WERI-Rb-1 (cell line): ENCODE measurements at regions not wholly inside any gene's neighbourhood (a gene's known extent, or its start where the extent isn't known, plus 50 kb on each side); places are given as distances from the start of the nearest gene placed in this dataset.

Source experiments
- DNase-seq: peaks from one replicate; pipeline ENCODE4 v3.0.0-alpha.2; 2020
- H3K27ac ChIP-seq: fragments of 250-450 bp; sonication (Bioruptor Pico); 2 replicates; pipeline ENCODE4 v1.5.1; 2020; ENCODE audit warnings: mild to moderate bottlenecking, moderate library complexity
- H3K27me3 ChIP-seq: fragments of 250-450 bp; sonication (Bioruptor Pico); 2 replicates; pipeline ENCODE4 v1.5.1; 2021; ENCODE audit warnings: mild to moderate bottlenecking, low read depth, moderate library complexity; ENCODE audit not compliant: insufficient read depth, severe bottlenecking
- H3K36me3 ChIP-seq: fragments of 250-450 bp; sonication (Bioruptor Pico); 2 replicates; pipeline ENCODE4 v1.5.1; 2020; ENCODE audit warnings: mild to moderate bottlenecking, moderate library complexity
- H3K4me3 ChIP-seq: 2 replicates; pipeline ENCODE4 v1.5.1; 2011; ENCODE audit warnings: low read depth, mild to moderate bottlenecking, control low read depth, low read length
- H3K9me3 ChIP-seq: fragments of 250-450 bp; sonication (Bioruptor Pico); 2 replicates; pipeline ENCODE4 v1.5.1; 2021; ENCODE audit warnings: mild to moderate bottlenecking, moderate library complexity; ENCODE audit not compliant: severe bottlenecking
- TF ChIP-seq, protein P1 (sequence below): IDR thresholded peaks from 2 replicates; pipeline ENCODE4 v1.5.1; 2011; ENCODE audit warnings: low read depth, mild to moderate bottlenecking, control low read depth, inconsistent platforms, low read length

DNA sequence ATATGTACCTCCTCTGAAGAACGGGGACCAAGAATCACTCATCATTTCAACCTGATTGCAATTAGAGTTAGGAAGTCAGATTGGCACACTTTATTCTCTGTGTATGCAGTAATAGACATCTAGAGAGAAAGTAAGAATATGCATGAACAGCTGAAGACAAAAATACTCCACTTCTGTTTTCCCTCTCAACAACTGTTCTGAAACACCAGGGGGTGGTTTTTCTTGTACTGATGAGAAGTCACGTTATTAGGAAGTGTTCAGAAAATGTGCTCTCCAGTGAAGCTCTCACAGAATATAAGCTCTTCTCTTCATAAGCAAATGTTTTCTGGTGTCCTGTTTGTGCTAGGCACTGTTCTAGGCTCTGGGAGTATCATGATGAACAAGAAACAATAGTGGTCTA is 531.7 kb upstream of the C9orf72 start:
- no peak for DNase-seq
- Histone ChIP-seq H3K4me3 (no peak overlapping the region), H3K27me3 (no peaks in the 10 kb centered on the region), H3K9me3 (no peaks in the 10 kb centered on the region), H3K27ac (no peak overlapping the region), H3K36me3 (no peaks in the 10 kb centered on the region)
- TF ChIP-seq, protein P1, sequence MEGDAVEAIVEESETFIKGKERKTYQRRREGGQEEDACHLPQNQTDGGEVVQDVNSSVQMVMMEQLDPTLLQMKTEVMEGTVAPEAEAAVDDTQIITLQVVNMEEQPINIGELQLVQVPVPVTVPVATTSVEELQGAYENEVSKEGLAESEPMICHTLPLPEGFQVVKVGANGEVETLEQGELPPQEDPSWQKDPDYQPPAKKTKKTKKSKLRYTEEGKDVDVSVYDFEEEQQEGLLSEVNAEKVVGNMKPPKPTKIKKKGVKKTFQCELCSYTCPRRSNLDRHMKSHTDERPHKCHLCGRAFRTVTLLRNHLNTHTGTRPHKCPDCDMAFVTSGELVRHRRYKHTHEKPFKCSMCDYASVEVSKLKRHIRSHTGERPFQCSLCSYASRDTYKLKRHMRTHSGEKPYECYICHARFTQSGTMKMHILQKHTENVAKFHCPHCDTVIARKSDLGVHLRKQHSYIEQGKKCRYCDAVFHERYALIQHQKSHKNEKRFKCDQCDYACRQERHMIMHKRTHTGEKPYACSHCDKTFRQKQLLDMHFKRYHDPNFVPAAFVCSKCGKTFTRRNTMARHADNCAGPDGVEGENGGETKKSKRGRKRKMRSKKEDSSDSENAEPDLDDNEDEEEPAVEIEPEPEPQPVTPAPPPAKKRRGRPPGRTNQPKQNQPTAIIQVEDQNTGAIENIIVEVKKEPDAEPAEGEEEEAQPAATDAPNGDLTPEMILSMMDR, result no peak

DNA sequence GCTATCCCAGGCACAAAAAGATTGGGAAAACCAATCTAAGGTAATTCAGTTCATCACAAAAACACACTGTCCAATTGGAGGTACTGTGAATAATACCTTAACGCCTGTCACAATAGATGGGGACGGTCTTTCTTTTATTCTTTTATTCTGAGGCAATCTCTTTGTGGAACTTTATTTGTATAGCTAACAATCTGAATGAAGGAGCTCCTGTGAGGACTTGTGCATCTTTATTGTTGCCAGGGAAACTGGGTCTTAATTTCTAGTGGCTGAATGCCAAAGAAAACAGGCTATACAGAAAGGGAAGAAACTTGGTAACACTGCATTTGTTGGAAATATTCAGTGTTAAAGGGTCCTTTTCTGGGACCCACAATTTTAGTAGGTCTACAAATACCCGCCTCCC is 546.9 kb upstream of the C9orf72 start:
- DNase-seq, result no peak
- Histone ChIP-seq H3K4me3 (no peak overlapping the region), H3K27me3 (no peaks in the 10 kb centered on the region), H3K9me3 (no peaks in the 10 kb centered on the region), H3K36me3 (no peaks in the 10 kb centered on the region), H3K27ac (no peak overlapping the region)
- TF ChIP-seq, protein P1, result no peak

DNA sequence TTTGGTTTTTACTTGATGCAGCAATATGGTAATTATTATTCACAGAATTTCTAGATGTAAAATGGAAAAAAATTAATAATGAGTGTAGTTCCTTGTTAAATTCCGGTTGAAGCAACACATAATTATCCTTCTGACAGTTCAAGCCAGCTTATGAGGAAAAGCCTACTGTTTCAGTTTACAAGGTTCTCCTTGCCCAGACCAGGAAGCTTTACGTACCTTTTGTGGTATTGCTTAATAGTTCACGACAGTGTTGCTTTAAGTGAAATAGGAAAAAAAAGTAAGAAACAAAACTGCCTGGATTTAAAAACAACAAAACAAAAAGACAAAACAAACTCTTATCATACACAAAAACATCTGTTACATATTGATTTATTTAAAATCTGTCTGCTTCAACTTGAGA is 547.3 kb upstream of the C9orf72 start:
- Histone ChIP-seq H3K4me3 (no peak overlapping the region), H3K9me3 (no peaks in the 10 kb centered on the region), H3K27me3 (no peaks in the 10 kb centered on the region), H3K27ac (no peak overlapping the region), H3K36me3 (no peaks in the 10 kb centered on the region)
- TF ChIP-seq, protein P1, result no peak
- no peak for DNase-seq

DNA sequence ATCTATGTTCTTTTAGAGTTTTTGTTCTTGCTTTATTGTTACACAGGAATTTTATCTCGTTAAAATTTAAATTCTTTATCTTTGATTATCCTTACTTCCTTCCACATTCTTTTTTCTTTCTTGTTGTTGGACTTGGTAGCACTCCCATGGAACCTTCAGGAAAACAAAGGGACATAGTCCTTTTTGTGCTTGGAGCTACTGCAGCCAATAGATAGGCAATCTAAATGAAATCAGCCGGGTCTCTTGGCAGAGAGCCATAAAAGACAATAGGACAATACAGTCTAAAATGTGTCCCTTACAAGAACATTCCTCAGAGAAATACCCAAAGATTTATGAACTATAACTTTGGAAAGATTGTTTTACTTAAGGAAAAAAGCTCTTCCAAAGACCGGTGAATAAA is 548.1 kb upstream of the C9orf72 start:
- no peak overlapping the region for H3K4me3 ChIP-seq
- no peaks in the 10 kb centered on the region for H3K9me3 ChIP-seq
- H3K36me3 ChIP-seq, result no peaks in the 10 kb centered on the region
- TF ChIP-seq, protein P1, result no peak
- no peak for DNase-seq
- H3K27ac ChIP-seq, result no peak overlapping the region
- no peaks in the 10 kb centered on the region for H3K27me3 ChIP-seq

DNA sequence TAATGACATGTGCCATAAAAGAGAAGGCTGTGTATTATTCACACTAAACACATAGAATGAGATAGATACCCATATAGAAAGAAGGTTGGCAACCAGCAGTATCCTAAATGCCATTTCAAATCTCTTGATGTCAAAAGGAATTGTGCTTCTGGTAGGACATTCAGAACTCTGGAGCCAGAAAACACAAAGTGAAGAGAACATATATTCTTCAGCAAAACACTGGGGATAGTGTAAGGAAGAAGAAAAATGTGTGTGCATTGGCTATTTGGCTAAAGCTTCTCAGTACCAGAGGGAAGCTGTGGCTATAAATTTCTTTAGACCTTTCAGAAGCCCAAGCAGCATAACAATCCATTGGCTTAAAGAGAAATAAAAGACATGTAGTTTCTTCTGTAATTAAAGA is 551.6 kb upstream of the C9orf72 start:
- TF ChIP-seq, protein P1, result no peak
- Histone ChIP-seq H3K4me3 (no peak overlapping the region), H3K27me3 (no peaks in the 10 kb centered on the region), H3K9me3 (no peaks in the 10 kb centered on the region), H3K36me3 (no peaks in the 10 kb centered on the region), H3K27ac (no peak overlapping the region)
- DNase-seq, result no peak

DNA sequence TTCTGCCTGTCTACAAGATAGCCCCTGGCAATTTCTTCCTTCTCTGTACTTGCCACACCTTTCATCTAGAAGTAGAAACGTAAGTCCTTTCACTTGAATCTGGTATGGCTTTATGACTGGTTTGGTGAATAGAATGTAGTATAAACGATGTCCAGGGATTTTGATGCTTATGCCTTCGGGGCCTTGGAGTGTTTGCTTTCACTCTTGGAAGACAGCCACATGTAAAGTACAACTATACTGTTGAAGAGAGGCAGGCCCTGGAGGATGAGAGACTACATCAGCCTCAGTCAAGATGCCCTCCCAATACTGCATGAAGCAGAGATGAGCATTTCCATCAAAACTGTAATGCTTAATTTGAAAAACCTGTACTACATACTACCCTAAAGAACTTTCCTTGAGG is 553.8 kb upstream of the C9orf72 start:
- Histone ChIP-seq H3K9me3 (no peaks in the 10 kb centered on the region), H3K4me3 (no peak overlapping the region), H3K36me3 (no peaks in the 10 kb centered on the region), H3K27me3 (no peaks in the 10 kb centered on the region), H3K27ac (no peak overlapping the region)
- TF ChIP-seq, protein P1, result no peak
- DNase-seq, result no peak
